ENCODE measurements at regions not wholly inside any gene's neighbourhood (a gene's known extent, or its start where the extent isn't known, plus 50 kb on each side); places are given as distances from the start of the nearest gene placed in this dataset.

DNA sequence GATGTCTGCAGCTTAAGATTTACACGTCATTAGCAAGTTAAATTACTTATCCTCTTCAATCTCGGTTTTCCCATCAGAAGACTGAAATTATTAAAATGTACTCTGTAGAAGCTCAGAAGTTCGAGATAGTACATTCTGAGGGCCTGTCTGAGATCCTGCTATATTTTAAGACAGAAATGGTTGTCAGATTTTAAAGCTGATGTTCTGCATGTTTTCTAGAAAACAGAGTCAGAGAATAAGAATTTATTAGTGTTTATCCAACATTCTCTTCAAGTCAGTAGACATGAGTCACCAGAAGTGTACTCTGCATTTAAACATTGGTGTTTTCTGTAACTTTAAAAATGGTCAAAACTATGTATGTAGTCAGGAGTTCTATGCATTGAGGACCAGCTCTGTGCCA lies 155.2 kb upstream of the MYOCD start:
- peak; percentile 79 for DNase-seq (ENCODE audit: low read depth)
- TF ChIP-seq, protein P1, sequence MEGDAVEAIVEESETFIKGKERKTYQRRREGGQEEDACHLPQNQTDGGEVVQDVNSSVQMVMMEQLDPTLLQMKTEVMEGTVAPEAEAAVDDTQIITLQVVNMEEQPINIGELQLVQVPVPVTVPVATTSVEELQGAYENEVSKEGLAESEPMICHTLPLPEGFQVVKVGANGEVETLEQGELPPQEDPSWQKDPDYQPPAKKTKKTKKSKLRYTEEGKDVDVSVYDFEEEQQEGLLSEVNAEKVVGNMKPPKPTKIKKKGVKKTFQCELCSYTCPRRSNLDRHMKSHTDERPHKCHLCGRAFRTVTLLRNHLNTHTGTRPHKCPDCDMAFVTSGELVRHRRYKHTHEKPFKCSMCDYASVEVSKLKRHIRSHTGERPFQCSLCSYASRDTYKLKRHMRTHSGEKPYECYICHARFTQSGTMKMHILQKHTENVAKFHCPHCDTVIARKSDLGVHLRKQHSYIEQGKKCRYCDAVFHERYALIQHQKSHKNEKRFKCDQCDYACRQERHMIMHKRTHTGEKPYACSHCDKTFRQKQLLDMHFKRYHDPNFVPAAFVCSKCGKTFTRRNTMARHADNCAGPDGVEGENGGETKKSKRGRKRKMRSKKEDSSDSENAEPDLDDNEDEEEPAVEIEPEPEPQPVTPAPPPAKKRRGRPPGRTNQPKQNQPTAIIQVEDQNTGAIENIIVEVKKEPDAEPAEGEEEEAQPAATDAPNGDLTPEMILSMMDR (IDR thresholded peaks at IDR 0.05; ENCODE audit: insufficient read depth, low read depth, low read length) = no peak
- no peak overlapping the region for H3K4me3 ChIP-seq (ENCODE audit: low read depth, low read length)

DNA sequence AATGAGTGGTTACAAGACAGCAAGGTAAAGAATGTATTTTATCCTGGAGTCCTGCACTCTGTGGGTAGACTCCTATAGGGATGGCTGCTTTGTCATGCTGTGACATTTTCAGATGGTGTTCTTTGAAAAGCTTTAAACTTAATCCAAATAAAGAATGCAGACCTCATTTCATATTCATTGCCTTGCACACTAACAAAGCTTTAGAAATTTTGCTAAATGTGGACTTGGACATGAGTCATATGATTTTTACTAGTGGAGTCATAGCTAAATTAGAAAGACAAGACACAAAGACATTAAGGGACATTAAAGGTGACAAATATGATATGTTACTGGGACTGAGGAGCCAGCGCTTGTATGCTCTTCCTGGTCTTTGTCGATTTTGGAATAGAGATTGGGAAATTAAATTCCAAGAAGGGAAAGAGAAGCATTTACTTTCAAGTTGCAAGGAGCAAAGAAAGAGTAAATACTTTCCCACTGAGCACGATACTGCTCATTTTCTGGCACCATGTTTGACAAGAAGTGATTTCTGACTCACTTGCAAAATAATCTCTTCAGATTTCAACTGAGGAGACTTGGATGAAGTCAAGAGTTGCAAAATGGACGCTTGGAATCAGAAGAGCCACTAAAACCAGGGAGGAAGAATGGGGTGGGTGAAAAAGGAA lies 152.9 kb upstream of the MYOCD start:
- peak; percentile 52 for DNase-seq (ENCODE audit: low read depth)
- no peak overlapping the region for H3K4me3 ChIP-seq (ENCODE audit: low read depth, low read length)
- TF ChIP-seq, protein P1 (IDR thresholded peaks at IDR 0.05; ENCODE audit: insufficient read depth, low read depth, low read length) = no peak

DNA sequence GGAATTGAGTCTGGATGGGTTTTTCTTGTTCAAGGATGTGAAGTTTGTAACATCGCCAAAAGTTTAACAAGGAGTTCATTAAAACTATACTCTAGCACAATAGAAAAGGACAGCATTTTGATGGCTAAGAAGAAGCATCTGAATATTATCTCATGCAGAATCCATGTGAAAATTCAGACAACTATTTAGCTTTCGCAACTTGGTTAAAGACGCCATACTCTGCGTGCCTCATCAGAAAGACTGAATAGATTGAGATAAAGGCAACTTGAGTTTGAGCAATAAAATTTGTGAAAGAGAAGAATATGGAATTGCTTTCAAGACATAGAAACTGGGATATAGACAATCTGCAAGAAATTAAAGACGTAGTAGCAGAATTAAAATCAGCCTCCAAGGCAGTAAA lies 151.1 kb upstream of the MYOCD start:
- no peak overlapping the region for H3K4me3 ChIP-seq (ENCODE audit: low read depth, low read length)
- TF ChIP-seq, protein P1 (IDR thresholded peaks at IDR 0.05; ENCODE audit: insufficient read depth, low read depth, low read length) = no peak
- DNase-seq (ENCODE audit: low read depth) = peak; percentile 14

DNA sequence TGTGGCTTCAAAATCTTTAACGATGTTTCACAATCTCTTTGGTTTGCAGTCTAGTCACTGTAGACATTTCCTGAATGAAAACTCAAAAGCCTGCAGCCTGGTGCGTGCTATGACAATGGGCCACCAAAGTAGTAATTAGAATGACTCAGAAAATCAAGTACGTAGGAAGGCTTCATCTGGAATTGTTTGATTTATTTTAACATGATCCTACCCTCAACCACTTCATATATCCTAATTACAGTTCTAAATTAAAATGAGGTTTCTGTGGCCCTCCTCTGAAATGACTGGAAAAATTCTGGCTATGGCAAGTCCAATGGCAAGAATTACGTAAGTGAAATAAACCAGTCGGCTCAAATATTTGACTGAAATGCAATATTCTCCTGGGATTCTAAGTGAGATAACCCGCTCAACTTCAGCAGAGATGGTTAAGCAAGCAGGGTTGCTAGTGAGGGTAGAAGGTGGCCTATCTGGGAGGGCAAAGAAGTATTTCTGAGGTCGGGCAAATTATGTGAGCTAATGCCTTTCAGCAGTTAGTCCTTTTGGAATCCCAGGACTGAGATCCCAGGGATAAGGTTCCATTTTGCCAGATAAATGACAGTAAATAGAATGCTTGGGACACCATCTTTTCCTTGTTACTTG lies 145.6 kb upstream of the MYOCD start:
- no peak overlapping the region for H3K4me3 ChIP-seq (ENCODE audit: low read depth, low read length)
- TF ChIP-seq, protein P1 (IDR thresholded peaks at IDR 0.05; ENCODE audit: insufficient read depth, low read depth, low read length) = no peak
- peak; percentile 14 for DNase-seq (ENCODE audit: low read depth)

DNA sequence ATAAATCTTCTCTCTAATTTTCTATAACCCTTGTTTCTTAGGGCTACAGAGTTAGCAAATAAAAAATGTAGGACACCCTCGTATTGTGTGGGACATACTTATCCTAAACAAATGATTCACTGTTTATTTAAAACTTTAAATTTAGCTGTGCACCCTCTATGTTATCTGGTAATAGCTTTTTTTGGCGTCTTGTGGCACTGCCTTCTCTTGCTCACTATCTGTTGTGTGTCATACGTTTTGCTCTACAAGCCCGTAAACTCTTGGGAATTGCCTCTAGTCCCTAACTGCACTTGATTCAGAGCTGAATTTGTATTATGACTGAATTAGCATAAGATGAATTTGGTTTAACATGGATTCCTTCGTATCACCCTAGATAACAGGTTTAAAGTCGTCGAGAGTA lies 144.3 kb upstream of the MYOCD start:
- TF ChIP-seq, protein P1 (IDR thresholded peaks at IDR 0.05; ENCODE audit: insufficient read depth, low read depth, low read length) = no peak
- no peak overlapping the region for H3K4me3 ChIP-seq (ENCODE audit: low read depth, low read length)
- DNase-seq (ENCODE audit: low read depth) = peak; percentile 28

DNA sequence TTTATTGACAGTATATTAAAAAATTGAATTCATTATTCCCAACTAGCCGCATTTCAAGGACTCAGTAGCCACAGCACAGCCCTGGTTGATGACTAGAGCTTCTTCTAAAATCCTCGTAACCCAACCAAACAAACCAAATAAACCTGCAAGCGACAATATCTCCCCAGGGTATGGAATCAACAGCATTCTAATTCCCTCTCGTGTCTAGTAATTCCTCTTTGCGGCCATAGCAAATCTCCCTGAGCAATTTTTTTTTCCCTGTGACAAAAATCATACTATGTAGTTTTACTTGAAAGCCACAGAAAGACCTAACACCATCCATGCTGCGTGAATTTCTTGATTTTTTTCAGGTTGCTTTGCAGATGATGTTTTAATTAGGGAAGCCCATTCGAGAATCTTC lies 143.4 kb upstream of the MYOCD start:
- TF ChIP-seq, protein P1 (IDR thresholded peaks at IDR 0.05; ENCODE audit: insufficient read depth, low read depth, low read length) = no peak
- no peak for DNase-seq (ENCODE audit: low read depth)
- no peak overlapping the region for H3K4me3 ChIP-seq (ENCODE audit: low read depth, low read length)
